ENCODE measurements at regions not wholly inside any gene's neighbourhood (a gene's known extent, or its start where the extent isn't known, plus 50 kb on each side); places are given as distances from the start of the nearest gene placed in this dataset.

GRCh38 chr5:74030371-74030770, 404.4 kb downstream of the ARHGEF28 start:
- H3K27me3 ChIP-seq (ENCODE audit: control insufficient read depth in 2 of 2, insufficient read depth in 2 of 2, low read length in 2 of 2) = peaks cover 0 to 2% of the 10 kb centered on the region in 2 experiments
- H3K79me2 ChIP-seq (ENCODE audit: control insufficient read depth, insufficient read depth, low read length) = no peaks in the 10 kb centered on the region
- no peaks in the 10 kb centered on the region for H3K36me3 ChIP-seq (ENCODE audit: control insufficient read depth in 2 of 2, extremely low read depth in 1 of 2, insufficient read depth in 2 of 2, low read length in 2 of 2)
- no peak overlapping the region for H3K27ac ChIP-seq (ENCODE audit: insufficient read depth, low read depth, low read length)
- POLR2A ChIA-PET = no interaction called here
- no peaks in the 10 kb centered on the region for H4K20me1 ChIP-seq (replicated peaks; ENCODE audit: control insufficient read depth, extremely low read depth, insufficient read depth, low read length)
- no peak overlapping the region for H2AFZ ChIP-seq (ENCODE audit: low read depth, low read length)
- H3K4me3 ChIP-seq (replicated peaks in 1 of 3; ENCODE audit: insufficient read depth in 1 of 3, low read depth in 1 of 3, low read length in 3 of 3) = no peak overlapping the region
- BruUV-seq (replicated peaks) = no TSS peak
- H3K9ac ChIP-seq (replicated peaks; ENCODE audit: extremely low read depth, insufficient read depth, low read length) = no peak overlapping the region
- H3K9me3 ChIP-seq (replicated peaks; ENCODE audit: control insufficient read depth, insufficient read depth, low read length) = no peaks in the 10 kb centered on the region
- TF ChIP-seq MYC (IDR thresholded peaks at IDR 0.05; ENCODE audit: low read depth, low read length) (no peak), MAX (IDR thresholded peaks at IDR 0.05; ENCODE audit: insufficient read depth, insufficient read length) (no peak), POLR2A (IDR thresholded peaks at IDR 0.05; ENCODE audit: low read depth, low read length) (no peak), JUN (IDR thresholded peaks at IDR 0.05; ENCODE audit: borderline replicate concordance, insufficient read depth, insufficient read length, low read depth) (no peak), EZH2 (IDR thresholded peaks at IDR 0.05; ENCODE audit: borderline replicate concordance, low read depth, low read length, severe bottlenecking) (no peak), POLR2AphosphoS5 (IDR thresholded peaks at IDR 0.05; ENCODE audit: insufficient read depth, low read depth, low read length) (no peak), CTCF (IDR thresholded peaks at IDR 0.05; ENCODE audit: extremely low read depth in 1 of 2, insufficient read depth in 1 of 2, low read depth in 1 of 2, low read length in 2 of 2) (no peak), GATA2 (IDR thresholded peaks at IDR 0.05; ENCODE audit: insufficient read depth, insufficient read length, low read depth, low read length) (no peak), FOS (IDR thresholded peaks at IDR 0.05; ENCODE audit: borderline replicate concordance, insufficient read depth, low read length) (no peak)
- no peaks in the 10 kb centered on the region for H3K9me1 ChIP-seq (replicated peaks; ENCODE audit: control insufficient read depth, extremely low read depth, insufficient read depth, low read length)
- no peak overlapping the region for H3K4me2 ChIP-seq (ENCODE audit: insufficient read depth, low read length)
- H3K4me1 ChIP-seq (ENCODE audit: control insufficient read depth, extremely low read depth, insufficient read depth, low read length) = no peaks in the 10 kb centered on the region
- dilution Hi-C loops (cut with MboI; ENCODE audit: extremely low pct_ligation_motif_present, low sequenced_read_pairs) (no loop called here), intact Hi-C loops (cut with micrococcal nuclease) (loop anchor here (5.0 to 10.0 kb wide), 2 partner anchors 182 to 404 kb away; no protein-coding TSS in a partner anchor)
- CTCF ChIA-PET = interaction anchor here (1.1 to 1.2 kb wide), 2 partner anchors 15 to 55 kb away, joined by 5 read pairs; no protein-coding TSS in a partner anchor
- FAIRE-seq (peak; percentile 59), DNase-seq (ENCODE audit: low read depth, low spot score) (peak; percentile 59)

Data from endothelial cell of umbilical vein (primary cell).